Epithelial cell of proximal tubule (primary cell): ENCODE measurements at regions not wholly inside any gene's neighbourhood (a gene's known extent, or its start where the extent isn't known, plus 50 kb on each side); places are given as distances from the start of the nearest gene placed in this dataset.

Experiments used
- DNase-seq: peaks from one replicate; pipeline ENCODE4 v3.0.0-alpha.2; 2011; ENCODE audit warnings: low read depth
- H3K4me3 ChIP-seq: 2 replicates; pipeline ENCODE4 v1.5.1; 2011; ENCODE audit warnings: low read depth, mild to moderate bottlenecking, low read length
- CTCF ChIP-seq: conservative IDR thresholded peaks from 2 replicates; pipeline ENCODE4 v1.5.1; 2012; ENCODE audit warnings: low read depth, mild to moderate bottlenecking, low read length

- TF ChIP-seq CTCF = no peak
- DNase-seq = no peak
- H3K4me3 ChIP-seq = no peak overlapping the region
Observed at GRCh38 chr14:101350021-101350420, 211.3 kb upstream of the DIO3 start.

GRCh38 chr14:101350691-101351090 is 210.6 kb upstream of the DIO3 start:
- DNase-seq = no peak
- H3K4me3 ChIP-seq = no peak overlapping the region
- no peak for TF ChIP-seq CTCF

- DNase-seq = no peak
- no peak for TF ChIP-seq CTCF
- no peak overlapping the region for H3K4me3 ChIP-seq
Observed at GRCh38 chr14:101351146-101351545, 210.1 kb upstream of the DIO3 start.

- no peak overlapping the region for H3K4me3 ChIP-seq
- DNase-seq = no peak
- TF ChIP-seq CTCF = no peak
Observed at GRCh38 chr14:101351769-101352168, 209.5 kb upstream of the DIO3 start.

- TF ChIP-seq CTCF = no peak
- H3K4me3 ChIP-seq = no peak overlapping the region
- DNase-seq = no peak
Observed at GRCh38 chr14:101352567-101352966, 208.7 kb upstream of the DIO3 start.

- no peak for TF ChIP-seq CTCF
- H3K4me3 ChIP-seq = no peak overlapping the region
- DNase-seq = no peak
Observed at GRCh38 chr14:101353422-101353821, 207.9 kb upstream of the DIO3 start.

- no peak for DNase-seq
- no peak overlapping the region for H3K4me3 ChIP-seq
- no peak for TF ChIP-seq CTCF
Observed at GRCh38 chr14:101354726-101355125, 206.6 kb upstream of the DIO3 start.
